ENCODE measurements at regions not wholly inside any gene's neighbourhood (a gene's known extent, or its start where the extent isn't known, plus 50 kb on each side); places are given as distances from the start of the nearest gene placed in this dataset.

DNA sequence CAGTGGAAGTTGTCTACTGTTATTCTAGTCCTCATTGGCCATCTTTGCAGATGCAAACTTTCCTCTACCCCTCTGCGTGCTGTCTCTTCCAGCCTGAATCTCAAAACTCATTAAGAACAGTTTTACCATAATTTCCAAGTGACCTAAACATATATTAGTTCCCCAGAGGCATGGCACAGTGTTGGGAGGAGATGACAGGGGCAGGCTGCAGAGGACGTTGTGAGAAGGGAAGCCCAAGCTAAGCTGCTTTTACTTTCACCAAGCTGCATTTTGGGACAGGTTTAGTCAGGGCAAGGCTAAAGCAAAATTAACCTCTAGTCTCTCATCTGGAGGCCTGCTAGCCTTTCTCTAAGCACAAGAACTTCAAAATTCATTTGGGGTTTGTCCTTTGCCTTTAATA, 318.6 kb upstream of the SATB1 start:
- TF ChIP-seq, protein P1, sequence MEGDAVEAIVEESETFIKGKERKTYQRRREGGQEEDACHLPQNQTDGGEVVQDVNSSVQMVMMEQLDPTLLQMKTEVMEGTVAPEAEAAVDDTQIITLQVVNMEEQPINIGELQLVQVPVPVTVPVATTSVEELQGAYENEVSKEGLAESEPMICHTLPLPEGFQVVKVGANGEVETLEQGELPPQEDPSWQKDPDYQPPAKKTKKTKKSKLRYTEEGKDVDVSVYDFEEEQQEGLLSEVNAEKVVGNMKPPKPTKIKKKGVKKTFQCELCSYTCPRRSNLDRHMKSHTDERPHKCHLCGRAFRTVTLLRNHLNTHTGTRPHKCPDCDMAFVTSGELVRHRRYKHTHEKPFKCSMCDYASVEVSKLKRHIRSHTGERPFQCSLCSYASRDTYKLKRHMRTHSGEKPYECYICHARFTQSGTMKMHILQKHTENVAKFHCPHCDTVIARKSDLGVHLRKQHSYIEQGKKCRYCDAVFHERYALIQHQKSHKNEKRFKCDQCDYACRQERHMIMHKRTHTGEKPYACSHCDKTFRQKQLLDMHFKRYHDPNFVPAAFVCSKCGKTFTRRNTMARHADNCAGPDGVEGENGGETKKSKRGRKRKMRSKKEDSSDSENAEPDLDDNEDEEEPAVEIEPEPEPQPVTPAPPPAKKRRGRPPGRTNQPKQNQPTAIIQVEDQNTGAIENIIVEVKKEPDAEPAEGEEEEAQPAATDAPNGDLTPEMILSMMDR (IDR thresholded peaks at IDR 0.05): no peak
- ATAC-seq (peak; percentile 18), DNase-seq (peak; percentile 46)
- intact Hi-C loops (cut with micrococcal nuclease): loop anchor here (5.0 kb wide), 1 partner anchor 321 kb away; no protein-coding TSS in a partner anchor
- Mint-ChIP-seq H3K27ac (peak overlapping the region; percentile 89), H3K36me3 (ENCODE audit: low read depth) (peaks cover 18% of the 10 kb centered on the region), H3K27me3 (no peaks in the 10 kb centered on the region), H3K9me3 (peaks cover 2% of the 10 kb centered on the region), H3K4me1 (ENCODE audit: low read depth) (peaks cover 82% of the 10 kb centered on the region), H3K4me3 (peak overlapping the region; percentile 37)
- ChIA-PET CTCF (interaction anchor here (0.7 to 8.8 kb wide), 2 partner anchors 29 to 184 kb away, joined by 3 to 69 read pairs; no protein-coding TSS in a partner anchor), POLR2A (interaction anchor here (0.7 to 2.8 kb wide), 4 partner anchors 27 to 323 kb away, joined by 3 to 12 read pairs (median 4); no protein-coding TSS in a partner anchor)

DNA sequence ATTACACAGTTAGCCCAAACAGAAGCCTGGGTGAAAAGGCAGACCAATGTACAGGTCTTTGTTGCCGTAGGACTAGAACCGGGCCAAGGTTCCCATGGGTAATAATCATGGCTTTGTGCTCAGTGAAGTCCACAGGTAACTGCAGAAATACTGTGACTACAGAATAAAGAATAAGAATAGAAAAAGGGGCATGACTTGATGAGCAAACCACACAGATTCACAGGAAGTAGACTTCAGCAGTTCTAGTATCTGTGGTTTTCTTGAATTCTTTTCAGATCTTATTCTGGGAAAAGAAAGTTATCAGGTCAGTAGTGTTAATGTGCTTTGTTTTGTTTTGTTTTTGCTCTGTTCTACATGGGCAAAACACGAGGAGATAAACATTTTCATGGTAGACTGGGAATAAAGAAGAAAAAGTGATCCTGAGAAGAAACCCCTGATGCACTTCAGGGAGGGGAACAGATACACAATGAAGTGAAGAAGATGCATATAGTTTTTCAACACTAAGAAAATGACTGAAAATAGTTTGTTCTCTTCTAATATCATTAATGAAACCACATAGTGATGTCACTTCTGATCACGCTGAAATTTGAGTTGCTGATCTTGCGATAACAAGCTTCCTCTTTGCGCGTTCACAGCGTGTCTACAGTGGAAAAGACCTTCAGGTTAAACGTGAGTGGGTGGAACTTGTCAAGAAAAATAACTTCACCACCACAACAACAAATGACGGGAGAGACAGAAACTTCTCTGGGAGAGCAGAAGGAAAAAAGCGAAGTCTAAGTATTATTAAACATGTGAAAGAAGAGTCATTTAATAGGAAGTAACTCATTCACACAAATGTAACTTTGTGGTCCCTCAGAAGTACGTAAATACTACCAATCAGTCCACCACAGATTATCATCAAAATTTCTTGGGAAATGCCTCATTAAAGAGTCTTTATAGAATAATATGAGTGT, 315.8 kb upstream of the SATB1 start:
- peaks cover 37% of the 10 kb centered on the region for H3K36me3 Mint-ChIP-seq (ENCODE audit: low read depth)
- peak overlapping the region; percentile 92 for H3K27ac Mint-ChIP-seq

DNA sequence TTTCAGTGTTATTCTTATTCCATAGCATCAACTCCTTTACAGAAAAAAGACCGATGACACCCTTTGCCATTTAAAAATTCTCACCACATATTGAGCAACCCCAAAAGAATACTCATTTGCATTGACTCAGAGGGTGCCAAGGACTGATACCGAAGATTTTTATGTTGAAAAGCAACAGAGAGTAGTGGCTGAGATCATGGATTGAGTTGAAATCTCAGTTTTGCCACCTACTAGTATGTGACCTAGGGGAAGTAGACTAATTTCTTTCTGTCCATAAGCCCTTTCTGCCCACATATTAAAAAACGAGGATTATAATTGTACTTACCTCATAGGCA, 313.9 kb upstream of the SATB1 start:
- peak overlapping the region; percentile 58 for H3K4me3 Mint-ChIP-seq
- CTCF ChIA-PET: interaction anchor here (0.9 to 8.8 kb wide), 7 partner anchors 19 to 308 kb away, joined by 3 to 69 read pairs (median 5); no protein-coding TSS in a partner anchor
- H3K36me3 Mint-ChIP-seq (ENCODE audit: low read depth): peaks cover 41% of the 10 kb centered on the region
- intact Hi-C loops (cut with micrococcal nuclease): no loop called here
- no peaks in the 10 kb centered on the region for H3K27me3 Mint-ChIP-seq
- DNase-seq (peak; percentile 24), ATAC-seq (peak; percentile 60)
- H3K27ac Mint-ChIP-seq: peak overlapping the region; percentile 92
- TF ChIP-seq, protein P1 (IDR thresholded peaks at IDR 0.05): no peak
- H3K9me3 Mint-ChIP-seq: peaks cover 22% of the 10 kb centered on the region
- POLR2A ChIA-PET: interaction anchor here (0.6 to 8.0 kb wide), 32 partner anchors 9 to 332 kb away, joined by 3 to 92 read pairs (median 5); no protein-coding TSS in a partner anchor
- peaks cover 81% of the 10 kb centered on the region for H3K4me1 Mint-ChIP-seq (ENCODE audit: low read depth)

More for the DNA sequence above, 315.8 kb upstream of the SATB1 start:
- intact Hi-C loops (cut with micrococcal nuclease): loop anchor here (1.0 to 5.0 kb wide), 9 partner anchors 16 to 319 kb away; no protein-coding TSS in a partner anchor
- H3K4me3 Mint-ChIP-seq: peak overlapping the region; percentile 58
- H3K4me1 Mint-ChIP-seq (ENCODE audit: low read depth): peaks cover 90% of the 10 kb centered on the region
- peaks cover 13% of the 10 kb centered on the region for H3K9me3 Mint-ChIP-seq
- ATAC-seq (peak; percentile 45), DNase-seq (peak; percentile 79)
- TF ChIP-seq, protein P1 (IDR thresholded peaks at IDR 0.05): no peak
- H3K27me3 Mint-ChIP-seq: no peaks in the 10 kb centered on the region
- ChIA-PET POLR2A (interaction anchor here (0.6 to 8.0 kb wide), 29 partner anchors 9 to 355 kb away, joined by 3 to 92 read pairs (median 4); no protein-coding TSS in a partner anchor), CTCF (interaction anchor here (0.6 to 8.8 kb wide), 10 partner anchors 11 to 294 kb away, joined by 3 to 69 read pairs (median 4); no protein-coding TSS in a partner anchor)

DNA sequence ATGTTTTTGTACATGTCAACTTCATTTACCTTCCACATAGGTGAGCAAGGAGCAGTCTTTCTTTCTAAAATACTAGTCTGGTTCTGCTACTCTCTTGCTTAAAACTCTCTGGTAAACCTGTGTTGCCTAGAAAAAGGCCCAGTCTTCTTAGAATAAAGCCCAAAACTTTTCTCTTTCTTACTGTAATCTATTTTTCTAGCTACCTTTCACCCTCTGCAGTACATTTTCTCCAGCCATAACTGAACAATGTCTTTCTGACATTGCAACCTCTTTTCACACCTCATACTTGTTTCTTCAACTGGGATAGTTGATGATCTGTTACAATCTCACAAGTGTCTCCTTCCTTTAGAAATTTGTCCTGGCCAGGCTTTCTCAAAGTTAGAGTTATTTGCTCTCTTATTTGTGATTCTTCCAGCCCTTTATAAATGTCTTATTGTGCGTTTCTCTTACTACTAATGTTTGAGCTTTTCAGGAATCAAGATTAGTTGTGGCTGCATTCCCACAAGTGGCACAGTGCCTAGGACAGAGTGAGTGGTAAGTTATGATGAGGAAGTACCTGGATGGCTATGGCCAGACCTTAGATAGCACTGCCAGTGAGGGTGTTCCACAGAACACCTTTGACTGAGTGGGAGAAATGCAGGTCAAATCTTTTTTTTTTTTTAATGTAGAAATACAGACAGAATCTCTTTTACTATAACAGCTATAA, 313.4 kb upstream of the SATB1 start:
- ChIA-PET POLR2A (interaction anchor here (0.6 to 8.0 kb wide), 30 partner anchors 9 to 331 kb away, joined by 3 to 92 read pairs (median 4); no protein-coding TSS in a partner anchor), CTCF (interaction anchor here (0.9 to 8.8 kb wide), 9 partner anchors 9 to 308 kb away, joined by 3 to 69 read pairs (median 4); no protein-coding TSS in a partner anchor)
- ATAC-seq (no peak), DNase-seq (no peak)
- Mint-ChIP-seq H3K27ac (peak overlapping the region; percentile 92), H3K4me3 (peak overlapping the region; percentile 7), H3K4me1 (ENCODE audit: low read depth) (peaks cover 77% of the 10 kb centered on the region), H3K9me3 (peaks cover 22% of the 10 kb centered on the region), H3K36me3 (ENCODE audit: low read depth) (peaks cover 38% of the 10 kb centered on the region), H3K27me3 (no peaks in the 10 kb centered on the region)
- TF ChIP-seq, protein P1 (IDR thresholded peaks at IDR 0.05): no peak
- intact Hi-C loops (cut with micrococcal nuclease): no loop called here

Measured in activated CD8-positive, alpha-beta T cell treated with anti-CD3 and anti-CD28 coated beads for 36 hours (primary cell).